ENCODE measurements at regions not wholly inside any gene's neighbourhood (a gene's known extent, or its start where the extent isn't known, plus 50 kb on each side); places are given as distances from the start of the nearest gene placed in this dataset.

DNA sequence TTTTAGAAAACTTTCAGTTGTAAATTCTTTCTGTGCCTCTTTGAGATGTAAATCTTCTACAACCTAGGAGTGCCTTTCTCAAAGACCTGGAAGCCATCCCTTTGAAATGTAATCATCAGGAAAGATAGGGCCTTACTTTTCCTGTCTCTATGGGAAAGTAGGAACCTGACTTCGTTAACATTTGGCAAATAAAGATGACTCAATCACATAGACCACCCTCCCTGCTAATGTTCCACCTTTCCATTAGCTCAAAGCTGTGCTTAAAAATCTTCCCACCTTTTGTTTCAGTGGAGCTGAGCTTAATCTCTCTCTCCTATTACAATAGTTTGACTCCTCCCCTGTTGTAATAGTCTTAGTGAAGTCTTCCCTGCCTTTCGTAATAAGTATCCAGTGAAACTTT, 247.7 kb downstream of the OLFM4 start:
- no peak for TF ChIP-seq POLR2AphosphoS5 (IDR thresholded peaks at IDR 0.05)
- TF ChIP-seq, protein P1, sequence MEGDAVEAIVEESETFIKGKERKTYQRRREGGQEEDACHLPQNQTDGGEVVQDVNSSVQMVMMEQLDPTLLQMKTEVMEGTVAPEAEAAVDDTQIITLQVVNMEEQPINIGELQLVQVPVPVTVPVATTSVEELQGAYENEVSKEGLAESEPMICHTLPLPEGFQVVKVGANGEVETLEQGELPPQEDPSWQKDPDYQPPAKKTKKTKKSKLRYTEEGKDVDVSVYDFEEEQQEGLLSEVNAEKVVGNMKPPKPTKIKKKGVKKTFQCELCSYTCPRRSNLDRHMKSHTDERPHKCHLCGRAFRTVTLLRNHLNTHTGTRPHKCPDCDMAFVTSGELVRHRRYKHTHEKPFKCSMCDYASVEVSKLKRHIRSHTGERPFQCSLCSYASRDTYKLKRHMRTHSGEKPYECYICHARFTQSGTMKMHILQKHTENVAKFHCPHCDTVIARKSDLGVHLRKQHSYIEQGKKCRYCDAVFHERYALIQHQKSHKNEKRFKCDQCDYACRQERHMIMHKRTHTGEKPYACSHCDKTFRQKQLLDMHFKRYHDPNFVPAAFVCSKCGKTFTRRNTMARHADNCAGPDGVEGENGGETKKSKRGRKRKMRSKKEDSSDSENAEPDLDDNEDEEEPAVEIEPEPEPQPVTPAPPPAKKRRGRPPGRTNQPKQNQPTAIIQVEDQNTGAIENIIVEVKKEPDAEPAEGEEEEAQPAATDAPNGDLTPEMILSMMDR (IDR thresholded peaks at IDR 0.05) = no peak
